ENCODE measurements at regions not wholly inside any gene's neighbourhood (a gene's known extent, or its start where the extent isn't known, plus 50 kb on each side); places are given as distances from the start of the nearest gene placed in this dataset.

DNA sequence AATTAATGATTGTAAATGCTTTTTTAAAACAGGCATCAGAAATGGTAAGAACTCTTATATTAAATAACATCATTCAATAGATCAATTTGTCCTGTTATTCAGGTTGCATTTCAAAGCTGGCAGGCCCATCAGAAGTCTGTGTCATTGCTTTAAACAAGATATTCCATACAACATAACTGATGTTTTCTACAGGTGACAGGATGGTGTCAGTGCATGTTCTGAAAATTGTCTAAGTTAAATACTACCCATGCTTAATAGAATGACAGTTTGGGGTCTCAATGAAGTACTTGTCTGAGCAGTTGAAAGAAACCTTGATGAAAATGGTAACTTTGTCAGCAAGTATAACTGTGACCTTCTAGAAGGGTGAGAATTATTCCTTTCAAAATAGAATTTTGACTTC, 263.2 kb downstream of the ISL1 start:
- TF ChIP-seq, protein P1, sequence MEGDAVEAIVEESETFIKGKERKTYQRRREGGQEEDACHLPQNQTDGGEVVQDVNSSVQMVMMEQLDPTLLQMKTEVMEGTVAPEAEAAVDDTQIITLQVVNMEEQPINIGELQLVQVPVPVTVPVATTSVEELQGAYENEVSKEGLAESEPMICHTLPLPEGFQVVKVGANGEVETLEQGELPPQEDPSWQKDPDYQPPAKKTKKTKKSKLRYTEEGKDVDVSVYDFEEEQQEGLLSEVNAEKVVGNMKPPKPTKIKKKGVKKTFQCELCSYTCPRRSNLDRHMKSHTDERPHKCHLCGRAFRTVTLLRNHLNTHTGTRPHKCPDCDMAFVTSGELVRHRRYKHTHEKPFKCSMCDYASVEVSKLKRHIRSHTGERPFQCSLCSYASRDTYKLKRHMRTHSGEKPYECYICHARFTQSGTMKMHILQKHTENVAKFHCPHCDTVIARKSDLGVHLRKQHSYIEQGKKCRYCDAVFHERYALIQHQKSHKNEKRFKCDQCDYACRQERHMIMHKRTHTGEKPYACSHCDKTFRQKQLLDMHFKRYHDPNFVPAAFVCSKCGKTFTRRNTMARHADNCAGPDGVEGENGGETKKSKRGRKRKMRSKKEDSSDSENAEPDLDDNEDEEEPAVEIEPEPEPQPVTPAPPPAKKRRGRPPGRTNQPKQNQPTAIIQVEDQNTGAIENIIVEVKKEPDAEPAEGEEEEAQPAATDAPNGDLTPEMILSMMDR (IDR thresholded peaks at IDR 0.05) = no peak
- no peak for TF ChIP-seq POLR2A (IDR thresholded peaks at IDR 0.05)
